GM19397 (cell line): ENCODE measurements at regions not wholly inside any gene's neighbourhood (a gene's known extent, or its start where the extent isn't known, plus 50 kb on each side); places are given as distances from the start of the nearest gene placed in this dataset.

Experiments used
- ATAC-seq: cut with Tn5 transposase; IDR thresholded peaks from one replicate; pipeline ENCODE4 v1.9.1; 2021; ENCODE audit warnings: mild to moderate bottlenecking, moderate library complexity; ENCODE audit not compliant: unreplicated experiment

DNA sequence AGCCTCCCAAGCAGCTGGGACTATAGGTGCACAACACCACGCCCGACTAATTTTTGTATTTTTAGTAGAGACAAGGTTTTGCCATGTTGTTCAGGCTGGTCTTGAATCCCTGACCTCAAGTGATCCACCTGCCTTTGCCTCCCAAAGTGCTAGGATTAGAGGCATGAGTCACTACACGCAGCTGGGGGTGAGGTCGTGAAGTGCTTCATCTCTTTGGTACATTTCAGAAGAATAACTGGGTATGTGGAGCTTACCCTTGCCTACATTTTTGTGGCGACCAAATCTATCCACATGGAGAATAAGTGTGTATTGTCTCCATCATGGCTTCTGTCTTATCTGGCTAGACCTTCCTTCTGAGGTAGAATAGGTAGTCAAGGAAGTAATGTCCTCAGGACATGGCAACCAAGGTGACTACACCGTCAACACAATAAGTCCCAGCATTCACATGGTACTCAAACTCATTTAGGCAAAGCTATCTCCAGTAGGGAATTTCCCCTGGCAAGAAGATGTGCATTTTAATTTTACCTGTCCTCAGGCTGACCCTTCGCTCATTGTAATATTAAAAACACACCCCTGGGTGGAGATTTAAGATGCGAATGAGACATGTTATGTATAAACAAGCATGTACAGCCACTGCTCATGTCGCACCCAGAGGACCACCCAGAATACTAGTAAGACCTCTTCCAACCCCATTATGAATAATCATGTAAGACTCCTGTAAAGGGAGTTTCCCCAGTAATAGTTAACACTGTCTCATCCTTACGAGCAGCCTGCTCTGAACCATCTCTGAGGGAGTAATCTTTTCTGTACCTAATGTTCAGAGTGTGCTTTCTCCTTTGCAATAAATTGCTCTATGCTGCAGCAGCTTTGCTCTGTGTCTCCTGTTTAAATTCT is 1173.2 kb downstream of the TAF11L14 start:
- no peak for ATAC-seq

- ATAC-seq: no peak
These were observed 1176.3 kb downstream of the CDH18 start for GRCh38 chr5:18811661-18812060.

GRCh38 chr5:18828351-18828750 is 1159.6 kb downstream of the CDH18 start:
- ATAC-seq: no peak

- no peak for ATAC-seq
These were observed 1158.5 kb downstream of the CDH18 start for GRCh38 chr5:18829539-18829938.

DNA sequence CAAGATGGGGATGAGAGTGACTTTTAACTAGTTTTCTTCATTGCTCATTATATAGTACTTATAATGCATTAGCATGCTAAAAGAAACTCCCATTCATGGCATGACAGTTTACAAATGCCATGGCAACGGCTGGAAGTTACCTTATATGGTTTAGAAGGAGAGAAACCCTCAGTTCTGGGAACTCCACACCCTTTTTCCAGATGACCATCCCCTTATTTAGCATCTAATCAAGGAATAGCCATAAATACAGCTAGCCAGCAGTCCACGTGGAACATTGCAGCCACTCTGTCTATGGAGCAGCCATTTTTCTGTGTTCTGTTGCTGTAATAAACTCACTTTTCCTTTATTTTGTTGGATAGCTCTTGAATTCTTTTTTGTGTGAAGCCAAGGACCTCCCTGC is 1137.8 kb downstream of the CDH18 start:
- no peak for ATAC-seq

DNA sequence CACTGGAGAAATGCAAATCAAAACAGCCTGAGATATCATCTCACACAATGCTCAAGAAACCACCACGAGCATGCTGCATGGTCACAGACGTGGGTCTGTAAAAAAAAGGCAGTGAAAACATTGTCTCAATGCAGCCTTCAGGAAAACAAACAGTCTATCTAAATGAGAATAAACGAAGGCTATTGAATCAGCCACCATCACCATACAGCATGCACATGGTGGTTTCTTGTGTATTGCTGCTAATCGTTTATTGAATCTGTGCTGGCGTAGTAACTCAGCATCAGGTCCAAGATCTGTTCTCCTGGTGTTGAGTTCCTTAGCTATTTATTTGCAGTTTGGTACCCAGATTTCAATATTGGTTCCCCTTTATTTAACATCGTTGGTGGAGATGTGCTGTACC is 1115.0 kb downstream of the CDH18 start:
- ATAC-seq: no peak

- no peak for ATAC-seq
These were observed 1111.4 kb downstream of the CDH18 start for GRCh38 chr5:18876565-18876964.

GRCh38 chr5:18881615-18882014 is 1106.4 kb downstream of the CDH18 start:
- ATAC-seq: no peak

GRCh38 chr5:18882154-18882553 is 1105.8 kb downstream of the CDH18 start:
- no peak for ATAC-seq

DNA sequence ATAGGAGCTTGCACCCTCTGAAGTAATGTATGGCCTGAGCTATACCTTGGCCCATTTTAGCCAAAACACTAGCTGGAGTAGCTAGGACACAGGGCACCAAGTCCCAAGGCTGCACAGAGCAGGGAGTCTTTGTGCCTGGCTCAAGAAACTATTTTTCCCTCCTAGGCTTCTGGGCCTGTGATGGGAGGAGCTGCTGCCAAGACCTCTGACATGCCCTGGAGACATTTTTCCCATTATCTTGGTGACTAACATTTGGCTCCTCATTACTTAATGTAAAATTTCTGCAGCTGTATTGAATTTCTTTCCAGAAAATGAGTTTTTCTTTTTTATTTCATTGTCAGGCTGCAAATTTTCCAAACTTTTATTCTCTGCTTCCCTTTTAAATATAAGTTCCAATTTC is 1099.2 kb downstream of the CDH18 start:
- no peak for ATAC-seq

DNA sequence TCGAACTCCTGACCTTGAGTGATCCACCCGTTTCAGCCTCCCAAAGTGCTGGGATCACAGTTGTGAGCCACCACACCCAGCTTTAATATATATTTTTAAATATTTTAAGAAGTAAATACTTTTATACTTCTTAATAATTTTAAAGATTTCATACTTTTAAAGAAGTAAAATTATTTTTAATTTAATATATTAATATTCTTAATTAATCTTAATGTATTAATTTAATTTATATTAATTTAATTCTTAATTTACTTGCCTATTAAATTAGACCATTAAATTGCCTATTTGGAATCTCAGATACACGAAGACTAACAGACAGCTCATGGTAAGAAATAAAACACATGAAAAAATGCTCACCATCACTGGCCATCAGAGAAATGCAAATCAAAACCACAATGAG is 1087.4 kb downstream of the CDH18 start:
- ATAC-seq: no peak

DNA sequence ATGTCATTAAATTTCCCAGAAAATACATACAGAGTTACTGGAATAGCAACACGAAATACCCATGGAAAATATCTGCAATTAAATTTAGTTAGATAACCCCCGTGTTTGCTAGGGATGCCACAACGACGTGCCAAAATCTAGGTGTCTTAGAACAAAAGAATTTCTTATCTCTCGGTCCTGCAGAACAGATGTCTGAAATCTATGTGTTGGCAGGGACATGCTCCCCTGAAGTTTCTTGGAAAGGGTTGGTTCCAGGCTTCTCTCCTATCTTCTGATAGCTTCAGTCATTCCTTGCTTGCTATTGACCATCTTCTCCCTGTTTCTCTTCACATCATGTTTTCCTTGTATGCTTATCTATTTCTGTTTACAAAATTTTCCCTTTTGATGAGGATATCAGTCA is 1067.0 kb downstream of the CDH18 start:
- ATAC-seq: no peak

GRCh38 chr5:18932081-18932480 is 1055.9 kb downstream of the CDH18 start:
- ATAC-seq: no peak

DNA sequence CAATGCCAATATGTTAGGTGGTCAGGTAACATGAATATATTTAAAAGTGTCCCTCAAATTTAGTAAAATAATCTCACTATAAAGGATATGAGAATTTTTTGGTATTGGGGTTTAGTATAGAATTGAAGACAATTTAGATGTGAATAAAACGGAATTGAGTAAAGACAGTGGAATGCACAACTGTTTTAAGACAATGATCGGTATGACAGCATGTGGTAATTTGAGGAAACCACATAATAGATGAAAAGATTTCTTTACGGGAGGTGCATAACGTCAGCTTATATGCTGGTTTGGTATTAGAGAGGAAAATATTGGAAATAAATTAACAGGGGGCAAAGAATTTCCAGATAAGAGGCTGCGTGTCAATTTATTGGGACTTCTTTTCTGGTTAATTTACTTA is 1043.2 kb downstream of the CDH18 start:
- ATAC-seq: no peak

- no peak for ATAC-seq
These were observed 1033.8 kb downstream of the CDH18 start for GRCh38 chr5:18954239-18954638.

GRCh38 chr5:18959535-18959934 is 1028.5 kb downstream of the CDH18 start:
- no peak for ATAC-seq

- ATAC-seq: no peak
These were observed 1026.8 kb downstream of the CDH18 start for GRCh38 chr5:18961234-18961633.

DNA sequence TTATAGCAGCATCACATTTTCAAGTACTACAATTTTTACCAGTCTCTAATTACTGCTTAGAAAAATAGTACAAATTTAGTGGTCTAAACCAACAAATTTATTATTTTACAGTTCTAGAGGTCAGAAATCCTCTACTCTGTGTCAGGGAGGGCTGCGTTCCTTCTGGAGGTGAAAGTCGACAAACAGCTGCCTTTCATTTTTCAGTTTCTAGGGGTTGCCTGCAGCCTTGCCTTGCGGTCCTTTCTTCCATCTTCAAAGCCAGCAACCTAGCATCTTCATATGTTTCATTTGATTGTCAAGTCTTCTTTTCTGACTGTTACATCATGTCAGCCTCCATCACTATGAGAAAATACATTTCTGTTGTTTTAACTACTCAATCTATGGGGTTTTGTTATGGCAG is 1022.1 kb downstream of the CDH18 start:
- no peak for ATAC-seq

- no peak for ATAC-seq
These were observed 1020.4 kb downstream of the CDH18 start for GRCh38 chr5:18967637-18968036.

DNA sequence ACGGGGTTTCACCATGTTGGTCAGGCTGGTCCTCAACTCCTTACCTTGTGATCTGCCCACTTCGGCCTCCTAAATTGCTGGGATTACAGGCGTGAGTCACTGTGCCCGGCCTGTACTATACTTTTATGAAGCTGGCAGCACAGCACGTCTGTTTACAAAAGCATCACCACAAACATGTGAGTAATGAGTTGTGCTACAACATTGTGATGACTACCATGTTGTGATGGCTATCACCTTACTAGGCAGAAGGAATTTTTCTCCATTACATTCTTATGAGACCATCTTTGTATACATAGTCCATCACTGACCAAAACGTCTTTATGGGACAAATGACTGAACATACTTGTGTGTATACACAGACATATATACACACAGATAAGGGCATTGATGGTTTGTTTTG is 1019.0 kb downstream of the CDH18 start:
- ATAC-seq: no peak

DNA sequence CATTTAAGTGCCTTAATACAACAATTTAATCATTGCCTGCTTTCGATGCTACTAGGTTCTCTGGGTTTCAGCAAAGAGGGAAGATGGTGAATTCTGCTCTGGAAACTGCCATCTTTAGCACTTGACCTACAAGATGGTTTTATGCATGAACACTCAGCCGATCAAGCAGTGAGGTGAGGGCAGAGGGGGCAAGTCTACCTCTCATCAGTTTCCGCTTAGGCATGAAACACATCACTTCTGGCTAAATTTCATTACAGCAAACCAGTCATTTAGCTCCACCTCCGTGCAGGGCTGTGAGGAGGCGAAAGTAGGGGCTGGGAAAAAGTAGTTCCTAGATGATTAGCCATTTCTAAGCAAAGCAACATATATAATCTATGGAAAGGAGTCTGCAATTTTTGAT is 1018.0 kb downstream of the CDH18 start:
- no peak for ATAC-seq

DNA sequence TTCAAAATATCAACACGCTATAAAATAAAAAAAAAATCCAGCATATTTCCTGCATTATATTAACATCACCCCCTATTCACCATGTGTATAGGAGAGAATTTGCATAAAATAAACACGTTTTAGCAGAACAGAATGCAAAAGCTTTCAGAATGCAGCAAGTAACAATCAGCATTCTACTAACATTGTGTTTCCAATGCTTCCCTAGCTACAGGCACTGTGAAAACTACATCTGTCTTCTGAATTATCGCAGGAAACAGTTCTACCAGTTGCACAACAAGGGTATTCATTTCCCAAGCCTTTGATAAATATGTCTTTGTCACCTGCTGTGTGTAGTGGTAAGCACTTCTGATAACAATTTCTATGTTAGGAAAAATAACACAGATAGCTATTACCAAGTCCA is 1015.8 kb downstream of the CDH18 start:
- no peak for ATAC-seq

GRCh38 chr5:18975624-18976023 is 1012.4 kb downstream of the CDH18 start:
- no peak for ATAC-seq
